ENCODE measurements at regions not wholly inside any gene's neighbourhood (a gene's known extent, or its start where the extent isn't known, plus 50 kb on each side); places are given as distances from the start of the nearest gene placed in this dataset.
A peak's percentile ranks its signal among the peaks of the same experiment; 100 is the strongest.

- DNase-seq (ENCODE audit: low spot score) = no peak
These were observed 212.3 kb downstream of the ICE1 start for GRCh38 chr5:5634817-5635216.

DNA sequence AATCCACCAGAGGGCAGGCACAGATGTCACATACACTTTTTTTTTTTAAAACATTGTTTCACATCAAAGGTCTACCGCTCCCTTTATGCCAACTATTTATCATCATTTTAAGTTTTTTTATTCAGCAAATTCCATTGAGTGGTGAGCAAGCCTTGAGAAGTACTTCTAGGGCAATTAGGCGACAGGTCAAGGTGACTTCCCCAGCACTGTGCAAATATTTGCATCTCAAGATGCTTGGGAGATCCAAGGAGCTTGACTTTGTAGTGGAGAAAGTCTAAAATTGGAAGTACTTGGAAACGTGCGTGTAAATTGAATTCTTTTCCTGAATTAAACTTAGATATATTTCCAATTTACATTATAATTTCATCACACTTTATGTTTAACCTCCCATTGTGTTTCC lies 211.1 kb downstream of the ICE1 start:
- DNase-seq (ENCODE audit: low spot score) = no peak

DNA sequence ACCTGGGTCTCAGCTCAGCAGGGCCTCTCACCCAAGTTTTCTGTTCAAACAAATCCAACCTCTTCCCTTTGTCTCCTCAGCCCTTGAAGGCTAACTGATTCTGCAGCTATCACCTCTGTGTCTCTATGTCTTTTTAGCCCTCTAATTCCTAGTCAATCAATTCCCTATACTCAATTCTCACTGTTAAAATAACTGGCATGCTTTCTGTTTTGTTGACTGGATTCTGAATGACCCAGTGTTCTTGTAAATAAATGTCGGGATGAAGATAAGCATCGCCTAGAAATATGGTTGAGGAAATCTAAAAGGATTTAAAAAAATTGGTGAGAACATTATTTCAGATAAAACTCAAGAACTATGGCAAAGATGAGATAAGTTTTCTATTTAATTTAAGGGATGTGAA lies 210.2 kb downstream of the ICE1 start:
- DNase-seq (ENCODE audit: low spot score) = no peak

DNA sequence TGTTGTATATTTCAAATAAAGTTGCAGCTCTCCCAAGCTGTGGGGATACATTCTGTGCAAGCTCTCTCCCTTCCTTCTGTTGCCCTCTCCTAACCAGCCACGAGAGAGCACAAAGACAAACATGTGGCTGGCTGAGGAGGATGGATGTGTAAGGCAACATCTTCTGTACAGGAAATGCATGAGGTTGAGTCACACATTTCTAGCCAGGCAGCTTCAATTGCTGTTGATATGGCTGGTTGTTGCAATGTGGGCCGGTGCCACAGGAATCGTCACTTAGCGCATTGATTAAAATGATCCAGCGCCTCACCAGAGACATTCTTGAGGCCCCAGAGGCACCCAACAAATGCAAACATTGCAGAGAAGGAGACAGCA lies 207.1 kb downstream of the ICE1 start:
- no peak for DNase-seq (ENCODE audit: low spot score)

GRCh38 chr5:5628866-5629606 lies 206.6 kb downstream of the ICE1 start:
- DNase-seq (ENCODE audit: low spot score) = no peak

DNA sequence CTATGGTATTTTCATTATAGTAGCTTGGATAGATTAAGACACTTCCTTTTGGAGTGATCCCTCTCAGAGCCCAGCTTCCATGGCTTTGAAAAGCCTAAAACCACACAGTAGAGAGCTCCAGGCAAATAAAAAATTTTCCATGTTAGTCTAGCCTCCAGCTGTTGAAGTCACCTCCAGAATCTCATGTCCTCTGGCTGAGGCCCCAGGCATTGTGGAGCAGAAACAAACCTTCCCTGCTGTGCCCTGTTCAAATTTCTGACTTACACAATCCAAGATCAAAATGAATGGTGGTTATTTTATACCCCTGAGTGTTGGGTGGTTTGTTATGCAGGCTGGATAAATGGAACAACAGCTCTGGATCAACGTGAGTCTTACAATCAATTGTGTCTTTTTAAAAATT lies 203.9 kb downstream of the ICE1 start:
- no peak for DNase-seq (ENCODE audit: low spot score)

DNA sequence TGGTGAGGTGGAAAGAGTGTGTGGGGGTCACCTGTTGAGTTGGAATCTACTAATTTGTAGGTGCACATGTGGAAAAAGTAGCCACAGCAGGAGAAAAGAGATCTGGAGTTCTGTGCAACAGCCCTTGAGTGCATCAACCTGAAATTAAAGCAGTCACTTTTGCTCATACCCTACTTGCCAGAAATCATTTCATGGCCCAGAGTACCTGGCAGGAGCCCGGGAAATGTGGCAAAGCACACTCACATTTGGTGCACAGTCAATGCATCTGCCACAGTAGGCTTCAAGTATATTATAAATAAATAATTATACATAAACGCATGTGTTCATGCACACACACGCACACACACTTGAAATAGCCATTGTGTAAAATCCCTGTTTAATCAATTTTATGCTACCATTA lies 203.0 kb downstream of the ICE1 start:
- no peak for DNase-seq (ENCODE audit: low spot score)

GRCh38 chr5:5623397-5623796 lies 200.9 kb downstream of the ICE1 start:
- no peak for DNase-seq (ENCODE audit: low spot score)

DNA sequence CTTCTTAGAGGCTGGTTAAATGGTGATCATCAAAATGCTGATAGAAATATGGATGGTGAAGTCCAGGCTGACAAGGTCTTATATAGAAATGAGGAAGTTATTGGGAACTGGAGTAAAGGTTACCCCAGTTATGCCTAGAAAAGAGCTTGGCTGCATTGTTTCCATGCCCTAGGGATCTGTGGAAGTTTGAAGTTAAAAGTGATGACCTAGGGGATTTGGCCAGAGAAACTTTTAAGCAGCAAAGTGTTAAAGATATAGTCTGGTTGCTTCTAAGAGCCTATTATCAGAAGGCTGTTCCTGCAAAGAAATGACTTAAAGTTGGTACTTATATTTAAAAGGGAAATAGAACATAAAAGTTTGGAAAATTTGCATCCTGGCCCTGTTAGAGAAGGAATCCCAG lies 200.3 kb downstream of the ICE1 start:
- no peak for DNase-seq (ENCODE audit: low spot score)

DNA sequence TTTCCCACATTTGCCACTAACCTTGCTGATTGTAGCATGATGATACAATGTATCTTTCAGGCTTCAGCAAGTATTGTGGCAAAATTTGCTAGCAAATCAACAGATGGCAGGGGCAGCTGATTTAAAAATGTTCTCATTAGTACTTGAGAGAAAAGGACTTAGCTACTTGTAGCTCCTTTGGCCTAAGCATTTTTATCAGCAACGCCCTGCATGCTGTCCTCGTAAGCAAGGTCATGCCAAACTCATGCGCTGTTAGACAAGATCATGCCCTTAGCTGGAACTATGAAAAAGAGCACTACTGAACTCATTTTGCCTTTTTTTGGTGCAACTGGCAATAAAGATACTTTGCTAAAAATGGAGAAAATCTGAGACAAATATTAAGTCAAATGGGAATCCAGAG lies 197.1 kb downstream of the ICE1 start:
- no peak for DNase-seq (ENCODE audit: low spot score)

DNA sequence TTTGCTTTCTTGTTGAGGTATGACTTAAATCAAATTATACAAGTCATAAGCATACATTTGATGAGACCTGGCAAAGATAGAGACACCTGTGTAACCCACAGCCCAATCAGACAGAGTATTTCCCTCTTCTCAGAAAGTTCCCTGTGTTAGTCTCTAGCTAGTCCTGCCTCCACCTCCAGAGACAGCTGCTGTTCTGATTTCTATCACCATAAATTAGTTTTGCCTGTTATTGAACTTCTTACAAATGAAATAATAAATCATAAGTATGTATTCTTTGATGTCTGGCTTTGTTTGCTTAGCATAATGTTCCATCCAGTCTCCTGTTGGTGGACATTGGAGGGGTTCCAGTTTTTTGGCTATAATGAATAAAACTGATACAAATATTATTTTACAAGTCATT lies 194.5 kb downstream of the ICE1 start:
- DNase-seq (ENCODE audit: low spot score) = no peak

DNA sequence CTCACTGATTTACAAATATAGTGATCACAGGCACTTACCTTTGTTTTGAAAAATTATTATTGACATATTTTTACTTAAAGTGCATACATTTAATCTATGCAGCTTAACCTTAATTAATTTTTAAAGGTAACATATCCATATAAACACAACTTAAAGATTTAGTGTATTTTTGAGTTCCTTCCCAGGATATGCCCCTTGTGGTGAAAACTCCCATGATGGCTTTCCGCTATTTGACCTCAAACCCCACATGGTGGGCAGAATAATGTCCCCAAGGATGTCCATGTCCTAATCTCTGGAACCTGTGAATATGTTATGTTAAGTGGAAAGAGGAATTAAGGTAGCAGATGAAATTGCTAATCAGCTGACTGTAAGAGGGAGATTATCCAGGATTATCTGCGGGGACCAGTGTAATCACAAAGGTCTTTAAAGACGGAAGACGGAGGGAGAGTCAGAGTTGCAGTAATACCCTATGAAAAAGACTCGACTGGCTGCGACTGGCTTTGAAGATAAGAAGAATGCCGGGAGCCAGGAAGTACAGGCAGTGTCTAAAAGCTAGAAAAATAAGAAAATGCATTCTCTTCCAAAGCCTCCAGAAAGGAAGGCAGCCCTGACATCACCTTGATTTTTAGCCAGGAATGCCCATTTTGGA lies 193.9 kb downstream of the ICE1 start:
- no peak for DNase-seq (ENCODE audit: low spot score)

DNA sequence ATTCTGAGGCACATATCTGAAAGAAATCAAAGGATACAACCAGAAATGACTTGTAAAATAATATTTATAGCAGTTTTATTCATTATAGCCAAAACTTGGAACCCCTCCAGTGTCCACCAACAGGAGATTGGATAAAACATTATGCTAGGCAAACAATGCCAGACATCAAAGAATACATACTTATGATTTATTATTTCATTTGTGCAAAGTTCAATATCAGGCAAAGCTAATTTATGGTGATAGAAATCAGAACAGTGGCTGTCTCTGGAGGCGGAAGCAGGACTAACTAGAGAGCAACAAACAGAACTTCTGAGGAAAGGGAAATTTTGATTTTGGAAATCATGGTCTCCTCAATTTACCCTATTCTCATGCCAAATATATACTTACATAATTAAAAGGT lies 193.1 kb downstream of the ICE1 start:
- DNase-seq (ENCODE audit: low spot score) = no peak

- DNase-seq (ENCODE audit: low spot score) = no peak
These were observed 190.9 kb downstream of the ICE1 start for GRCh38 chr5:5613261-5613990.

- no peak for DNase-seq (ENCODE audit: low spot score)
These were observed 189.6 kb downstream of the ICE1 start for GRCh38 chr5:5612096-5612495.

- DNase-seq (ENCODE audit: low spot score) = no peak
These were observed 187.5 kb downstream of the ICE1 start for GRCh38 chr5:5609935-5610334.

DNA sequence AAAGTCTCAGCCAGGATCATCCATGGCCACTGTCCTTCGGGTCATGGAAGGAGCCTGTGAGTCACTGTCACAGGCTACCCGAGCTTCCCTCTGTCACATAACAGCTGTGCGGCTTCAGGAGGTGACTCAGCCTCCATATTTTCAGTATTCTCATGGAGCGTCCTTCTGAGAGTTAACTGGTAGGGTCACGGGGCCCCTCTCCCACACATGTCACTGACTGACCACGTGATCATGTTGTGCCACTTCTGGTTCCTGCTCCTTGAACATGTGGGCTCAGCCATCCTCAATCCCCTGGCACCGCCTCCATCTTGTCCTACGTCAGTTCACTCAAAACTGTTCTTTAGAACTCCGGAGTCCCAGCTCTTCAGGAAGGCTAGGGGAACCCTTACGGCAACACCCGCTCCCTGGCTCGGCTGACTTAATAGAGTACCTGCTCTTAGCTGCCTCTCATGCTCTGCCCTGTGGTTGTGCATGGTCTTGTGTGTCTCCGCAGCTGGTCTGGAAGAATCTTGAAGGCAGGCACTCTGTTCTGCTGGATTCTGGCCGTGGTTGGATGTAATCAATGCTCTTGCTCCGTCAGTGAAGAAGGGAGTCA lies 182.8 kb downstream of the ICE1 start:
- peak; percentile 25 for DNase-seq (ENCODE audit: low spot score)

DNA sequence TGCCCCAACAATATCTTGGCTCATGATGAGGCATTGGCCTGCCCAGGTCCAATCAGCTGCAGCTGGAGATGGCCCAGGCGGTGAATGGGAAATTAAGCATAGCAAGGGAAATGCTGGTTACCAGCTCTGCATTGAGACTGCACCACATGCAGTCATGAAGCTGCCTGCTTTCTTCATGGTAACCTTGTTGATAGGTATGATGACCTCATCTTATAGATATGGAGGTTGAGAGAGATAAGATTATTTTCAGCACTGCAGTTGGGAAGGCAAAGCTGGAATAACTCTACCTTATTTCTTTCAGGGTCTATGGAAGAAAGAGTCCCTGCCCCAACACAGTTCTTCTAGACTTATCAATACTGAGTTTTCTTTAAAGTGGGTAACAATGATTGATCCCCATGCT lies 180.1 kb downstream of the ICE1 start:
- DNase-seq (ENCODE audit: low spot score) = no peak

GRCh38 chr5:5598547-5599113 lies 176.2 kb downstream of the ICE1 start:
- peak; percentile 92 for DNase-seq (ENCODE audit: low spot score)

GRCh38 chr5:5593391-5593790 lies 170.9 kb downstream of the ICE1 start:
- DNase-seq (ENCODE audit: low spot score) = no peak

DNA sequence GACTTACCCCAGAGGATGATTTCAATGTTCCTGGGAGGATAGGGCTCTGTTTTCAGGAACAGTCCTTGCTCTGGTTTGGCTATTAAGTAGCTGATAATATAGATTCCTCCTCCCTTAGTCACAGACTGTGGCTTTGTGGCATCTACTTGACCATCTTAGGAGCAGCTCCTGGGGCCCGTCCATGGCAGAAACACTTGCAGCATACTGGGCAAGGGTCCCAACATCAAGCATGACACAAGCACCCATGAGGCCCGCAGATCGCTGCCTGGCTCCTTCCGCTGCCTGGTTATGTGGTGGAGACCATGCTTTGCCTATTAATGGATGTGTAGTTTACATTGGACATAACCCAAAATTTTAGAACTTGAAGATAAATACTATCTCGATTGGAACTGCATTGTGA lies 170.1 kb downstream of the ICE1 start:
- DNase-seq (ENCODE audit: low spot score) = no peak

DNA sequence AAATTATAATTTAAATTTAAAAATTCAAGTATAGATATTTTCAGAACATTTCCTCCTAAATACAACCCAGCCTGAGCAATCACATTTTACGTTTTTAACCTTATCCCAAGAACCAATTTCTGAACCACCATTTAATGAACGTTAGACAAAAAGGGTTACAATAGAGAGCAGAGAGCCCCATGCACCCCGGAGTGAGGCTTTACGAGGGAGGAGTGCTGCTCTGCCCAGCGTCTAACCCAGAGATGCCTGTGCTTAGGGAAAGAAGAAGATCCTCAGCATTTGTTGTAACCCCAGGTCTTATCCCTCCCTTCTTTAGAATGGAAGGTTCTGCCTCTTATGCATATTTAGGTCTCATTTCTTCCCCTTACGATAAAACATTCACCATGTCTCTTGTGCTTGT lies 169.1 kb downstream of the ICE1 start:
- DNase-seq (ENCODE audit: low spot score) = no peak

- no peak for DNase-seq (ENCODE audit: low spot score)
These were observed 167.4 kb downstream of the ICE1 start for GRCh38 chr5:5589857-5590256.
